CD8-positive, alpha-beta memory T cell (primary cell): ENCODE measurements at regions not wholly inside any gene's neighbourhood (a gene's known extent, or its start where the extent isn't known, plus 50 kb on each side); places are given as distances from the start of the nearest gene placed in this dataset.
"Not testable (repeated sequence)": the region's sequence is repeated elsewhere in the genome, so short reads cannot be mapped to it uniquely, and the experiment has no call there.

Experiments used
- CTCF ChIA-PET: fragments of 350-600 bp; sonication (Branson Sonifier 250); formaldehyde crosslinking; loops from one replicate; lab custom pipeline; 2021; ENCODE audit warnings: antibody characterized with exemption; lab: Charles Lee
- POLR2A ChIA-PET: fragments of 350-600 bp; sonication (Branson Sonifier 250); formaldehyde crosslinking; loops from one replicate; lab custom pipeline; 2021; ENCODE audit warnings: antibody characterized with exemption; lab: Charles Lee
- DNase-seq, 5 donors: peaks; one replicate each; pipeline versions ENCODE4 v3.0.0 to v3.0.0-alpha.2; 2020 to 2022; ENCODE audit warnings: mixed read lengths in 1 of 5
- H3K27ac ChIP-seq: one replicate; pipeline ENCODE4 v1.7.0; 2013; ENCODE audit warnings: low read depth, mild to moderate bottlenecking, low read length, moderate library complexity
- H3K27me3 ChIP-seq: 2 replicates; pipeline ENCODE4 v1.7.0; 2013; ENCODE audit warnings: low read length, mild to moderate bottlenecking; ENCODE audit not compliant: insufficient read depth, poor library complexity, severe bottlenecking
- H3K36me3 ChIP-seq: 2 replicates; pipeline ENCODE4 v1.7.0; 2013; ENCODE audit warnings: mild to moderate bottlenecking, low read length, moderate library complexity; ENCODE audit not compliant: insufficient read depth
- H3K4me1 ChIP-seq: 2 replicates; pipeline ENCODE4 v1.7.0; 2013; ENCODE audit warnings: mild to moderate bottlenecking, low read length, moderate library complexity; ENCODE audit not compliant: insufficient read depth
- H3K4me3 ChIP-seq: 2 replicates; pipeline ENCODE4 v1.7.0; 2013; ENCODE audit warnings: mild to moderate bottlenecking, low read length
- H3K9me3 ChIP-seq: 2 replicates; pipeline ENCODE4 v1.7.0; 2013; ENCODE audit warnings: mild to moderate bottlenecking, low read length
- H3K27ac Mint-ChIP-seq, 8 donors: one replicate each; pipeline ENCODE4 v1.8.0; 2020 to 2021; ENCODE audit warnings: mixed read lengths in 8 of 8, mild to moderate bottlenecking in 6 of 8, inconsistent platforms in 3 of 8, moderate library complexity in 3 of 8
- H3K27me3 Mint-ChIP-seq, 2 donors: one replicate each; pipeline ENCODE4 v1.8.0; 2020 to 2021; ENCODE audit warnings: mixed read lengths in 2 of 2, mild to moderate bottlenecking in 1 of 2, moderate library complexity in 1 of 2
- H3K36me3 Mint-ChIP-seq, 3 donors: one replicate each; pipeline ENCODE4 v1.8.0; 2020 to 2021; ENCODE audit warnings: mixed read lengths in 3 of 3, inconsistent platforms in 1 of 3, mild to moderate bottlenecking in 1 of 3
- H3K4me1 Mint-ChIP-seq, 3 donors: one replicate each; pipeline ENCODE4 v1.8.0; 2020 to 2021; ENCODE audit warnings: mixed read lengths in 3 of 3, inconsistent platforms in 1 of 3, mild to moderate bottlenecking in 1 of 3
- H3K4me3 Mint-ChIP-seq, 7 donors: one replicate each; pipeline ENCODE4 v1.8.0; 2020 to 2021; ENCODE audit warnings: mixed read lengths in 7 of 7, mild to moderate bottlenecking in 6 of 7, moderate library complexity in 4 of 7, inconsistent platforms in 2 of 7
- H3K9me3 Mint-ChIP-seq, 5 donors: one replicate each; pipeline ENCODE4 v1.8.0; 2020 to 2022; ENCODE audit warnings: mixed read lengths in 5 of 5, mild to moderate bottlenecking in 3 of 5, moderate library complexity in 2 of 5, inconsistent platforms in 1 of 5

DNA sequence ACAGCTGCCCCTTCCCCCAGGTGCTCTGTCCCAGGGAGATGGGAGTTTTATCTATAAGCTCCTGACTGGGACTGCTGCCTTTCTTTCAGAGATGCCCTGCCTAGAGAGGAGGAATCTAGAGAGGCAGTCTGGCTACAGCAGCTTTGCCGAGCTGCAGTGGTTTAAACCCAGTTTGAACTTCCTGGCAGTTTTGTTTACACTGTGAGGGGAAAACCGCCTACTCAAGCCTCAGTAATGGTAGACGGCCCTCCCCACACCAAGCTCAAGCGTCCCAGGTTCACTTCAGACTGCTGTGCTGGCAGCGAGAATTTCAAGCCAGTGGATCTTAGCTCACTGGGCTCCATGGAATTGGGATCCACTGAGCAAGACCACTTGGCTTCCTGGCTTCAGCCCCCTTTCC lies 303.6 kb downstream of the ZIC1 start:
- H3K27ac Mint-ChIP-seq, H3K36me3 Mint-ChIP-seq, H3K27me3 ChIP-seq, H3K9me3 ChIP-seq, H3K4me3 ChIP-seq, H3K4me1 Mint-ChIP-seq, H3K4me1 ChIP-seq, H3K27ac ChIP-seq, H3K4me3 Mint-ChIP-seq, CTCF ChIA-PET, H3K27me3 Mint-ChIP-seq, POLR2A ChIA-PET, H3K36me3 ChIP-seq, DNase-seq: not testable (repeated sequence)
- H3K9me3 Mint-ChIP-seq = peaks cover 2 to 21% (median 8%) of the 10 kb centered on the region in 5 donors

DNA sequence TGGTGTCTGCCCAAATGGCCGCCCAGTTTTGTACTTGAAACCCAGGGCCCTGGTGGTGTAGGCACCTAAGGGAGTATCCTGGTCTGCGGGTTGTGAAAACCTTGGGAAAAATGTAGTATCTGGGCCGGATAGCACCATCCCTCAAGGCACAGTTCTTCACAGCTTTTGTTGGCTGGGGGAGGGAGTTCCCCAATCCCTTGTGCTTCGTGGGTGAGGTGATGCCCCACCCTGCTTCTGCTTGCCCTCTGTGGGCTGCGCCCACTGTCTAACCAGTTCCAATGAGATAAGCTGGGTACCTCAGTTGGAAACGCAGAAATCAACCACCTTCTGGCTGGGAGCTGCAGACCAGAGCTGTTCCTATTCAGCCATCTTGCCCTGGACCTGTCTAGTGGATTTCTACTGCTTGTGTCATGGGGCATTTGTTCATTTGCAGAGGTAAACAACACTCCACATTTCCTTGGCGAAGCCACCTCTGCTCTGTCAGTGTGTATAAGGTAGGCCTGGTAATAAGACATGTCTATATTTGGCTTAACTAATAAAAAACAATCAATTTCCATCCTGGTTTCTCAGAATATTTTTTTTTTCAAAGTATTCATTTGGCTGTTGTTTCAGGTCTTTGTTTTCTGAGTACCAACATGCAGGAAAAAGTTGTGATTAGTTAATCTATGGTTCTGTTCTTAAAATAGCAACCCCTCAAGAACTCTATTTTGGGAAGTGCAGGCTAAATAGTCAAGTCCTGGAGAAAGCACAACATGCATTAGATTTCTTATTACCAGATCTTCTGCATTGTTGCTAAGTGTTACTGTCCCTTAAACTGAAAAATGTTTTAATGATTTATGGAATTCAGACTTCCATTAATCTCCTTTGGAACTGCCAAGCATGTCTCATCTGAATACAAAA lies 304.3 kb downstream of the ZIC1 start:
- H3K27ac ChIP-seq = no peak overlapping the region
- POLR2A ChIA-PET = no interaction called here

DNA sequence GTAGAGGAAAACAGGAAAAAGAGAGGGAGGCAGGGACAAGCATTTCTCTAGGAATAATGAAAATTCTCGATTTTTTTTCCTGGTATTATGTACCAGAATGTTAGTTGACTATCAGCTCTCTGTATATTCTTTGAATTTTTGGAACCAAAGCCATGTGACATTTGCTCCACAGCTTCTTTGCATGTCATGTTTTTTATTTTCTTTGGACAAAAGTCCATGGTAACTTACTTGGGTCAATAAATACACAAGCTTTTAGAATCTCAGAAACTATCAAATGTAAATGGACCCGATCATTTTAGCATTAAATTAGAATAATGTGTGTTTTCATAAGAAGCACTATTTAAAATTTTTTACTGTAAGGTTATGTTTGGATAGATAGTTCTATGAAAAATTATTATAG lies 320.5 kb downstream of the ZIC1 start:
- Mint-ChIP-seq H3K27ac (no peak overlapping the region), H3K36me3 (no peaks in the 10 kb centered on the region), H3K9me3 (peaks cover 0 to 8% (median 8%) of the 10 kb centered on the region in 5 donors), H3K27me3 (no peaks in the 10 kb centered on the region), H3K4me3 (no peak overlapping the region), H3K4me1 (no peaks in the 10 kb centered on the region)
- no peak overlapping the region for H3K4me3 ChIP-seq
- POLR2A ChIA-PET = no interaction called here
- no peaks in the 10 kb centered on the region for H3K9me3 ChIP-seq
- H3K36me3 ChIP-seq = no peaks in the 10 kb centered on the region
- H3K27me3 ChIP-seq = no peaks in the 10 kb centered on the region
- CTCF ChIA-PET = no interaction called here
- no peak overlapping the region for H3K27ac ChIP-seq
- DNase-seq = no peak
- H3K4me1 ChIP-seq = no peaks in the 10 kb centered on the region

More for the DNA sequence above, 304.3 kb downstream of the ZIC1 start:
- no peaks in the 10 kb centered on the region for H3K4me1 Mint-ChIP-seq
- no peak overlapping the region for H3K4me3 ChIP-seq
- H3K9me3 Mint-ChIP-seq = peaks cover 2 to 24% (median 5%) of the 10 kb centered on the region in 5 donors
- CTCF ChIA-PET = no interaction called here
- no peaks in the 10 kb centered on the region for H3K9me3 ChIP-seq
- H3K27ac Mint-ChIP-seq = no peak overlapping the region
- no peaks in the 10 kb centered on the region for H3K27me3 ChIP-seq
- no peaks in the 10 kb centered on the region for H3K36me3 Mint-ChIP-seq
- no peaks in the 10 kb centered on the region for H3K36me3 ChIP-seq
- H3K27me3 Mint-ChIP-seq = no peaks in the 10 kb centered on the region
- no peak overlapping the region for H3K4me3 Mint-ChIP-seq
- no peaks in the 10 kb centered on the region for H3K4me1 ChIP-seq
- no peak for DNase-seq

DNA sequence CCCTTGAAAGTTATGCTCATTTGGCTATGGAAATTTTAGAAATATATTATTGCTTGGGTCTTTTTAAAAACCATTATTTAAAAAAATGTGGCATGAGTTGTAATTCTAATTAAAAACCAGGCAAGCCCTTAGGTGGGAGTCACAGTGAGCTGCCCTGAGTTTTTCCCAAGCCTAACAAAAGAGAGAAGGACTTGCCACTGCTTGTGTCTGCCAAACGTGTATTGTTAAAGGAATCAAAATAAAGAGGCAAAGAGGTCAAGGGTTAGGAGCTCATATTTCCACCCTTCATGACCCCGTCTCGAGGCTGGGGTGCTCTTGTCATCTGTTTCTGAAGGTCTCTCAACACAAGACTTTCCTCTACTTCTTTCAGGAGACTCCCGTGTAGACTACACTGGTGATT lies 321.1 kb downstream of the ZIC1 start:
- no peak overlapping the region for H3K4me3 ChIP-seq
- no peaks in the 10 kb centered on the region for H3K27me3 ChIP-seq
- H3K36me3 ChIP-seq = no peaks in the 10 kb centered on the region
- H3K27me3 Mint-ChIP-seq = no peaks in the 10 kb centered on the region
- no peaks in the 10 kb centered on the region for H3K9me3 ChIP-seq
- H3K4me1 Mint-ChIP-seq = no peaks in the 10 kb centered on the region
- POLR2A ChIA-PET = no interaction called here
- H3K9me3 Mint-ChIP-seq = peaks cover 0 to 8% (median 3%) of the 10 kb centered on the region in 5 donors
- H3K27ac Mint-ChIP-seq = no peak overlapping the region
- no peaks in the 10 kb centered on the region for H3K4me1 ChIP-seq
- no peaks in the 10 kb centered on the region for H3K36me3 Mint-ChIP-seq
- DNase-seq = no peak
- CTCF ChIA-PET = no interaction called here
- no peak overlapping the region for H3K4me3 Mint-ChIP-seq
- no peak overlapping the region for H3K27ac ChIP-seq

DNA sequence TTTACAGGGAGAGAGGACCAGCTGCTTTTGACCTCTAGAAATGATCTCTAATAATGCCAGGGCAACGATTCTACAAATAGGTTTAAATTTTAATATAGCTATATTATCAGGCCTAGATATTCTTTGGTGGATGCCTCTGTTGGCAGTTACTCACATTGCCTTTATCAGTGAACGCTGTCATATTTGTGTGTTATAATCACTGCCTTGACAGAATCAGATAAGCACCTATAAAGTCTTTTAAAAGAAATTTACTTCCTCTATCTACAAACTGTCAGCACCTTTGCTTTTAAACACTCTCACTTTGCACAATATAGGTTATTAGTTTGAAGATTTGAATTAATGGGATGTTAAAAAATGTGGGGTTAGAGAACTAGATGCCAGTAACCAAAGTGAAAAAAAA lies 324.1 kb downstream of the ZIC1 start:
- no peaks in the 10 kb centered on the region for H3K27me3 Mint-ChIP-seq
- no peak for DNase-seq
- no peak overlapping the region for H3K4me3 Mint-ChIP-seq
- ChIA-PET POLR2A (no interaction called here), CTCF (no interaction called here)
- H3K9me3 ChIP-seq = no peaks in the 10 kb centered on the region
- H3K36me3 ChIP-seq = no peaks in the 10 kb centered on the region
- peaks cover 0 to 5% (median 3%) of the 10 kb centered on the region in 5 donors for H3K9me3 Mint-ChIP-seq
- H3K4me1 ChIP-seq = no peaks in the 10 kb centered on the region
- H3K36me3 Mint-ChIP-seq = no peaks in the 10 kb centered on the region
- no peak overlapping the region for H3K27ac ChIP-seq
- H3K27me3 ChIP-seq = no peaks in the 10 kb centered on the region
- no peak overlapping the region for H3K4me3 ChIP-seq
- H3K27ac Mint-ChIP-seq = no peak overlapping the region
- no peaks in the 10 kb centered on the region for H3K4me1 Mint-ChIP-seq

DNA sequence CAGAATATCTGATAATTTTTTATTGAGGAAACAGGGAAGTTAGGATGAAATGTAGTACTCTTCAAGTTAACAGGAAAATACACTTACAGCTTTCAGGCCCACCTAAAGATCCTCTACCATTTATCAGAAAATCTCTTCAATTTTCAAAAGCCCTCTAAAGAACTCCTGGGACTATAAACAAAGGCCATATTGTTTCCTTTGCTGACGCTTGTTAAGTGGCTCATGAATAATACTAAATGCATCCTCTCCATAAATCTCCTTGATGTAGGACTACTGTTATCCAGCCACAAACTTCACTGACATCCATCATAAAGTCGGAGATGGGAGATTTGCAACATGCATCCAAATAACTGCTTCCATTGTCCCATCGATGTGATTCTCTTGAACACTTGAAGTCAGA lies 326.5 kb downstream of the ZIC1 start:
- no peaks in the 10 kb centered on the region for H3K27me3 Mint-ChIP-seq
- Histone ChIP-seq H3K36me3 (no peaks in the 10 kb centered on the region), H3K4me1 (no peaks in the 10 kb centered on the region), H3K27me3 (no peaks in the 10 kb centered on the region), H3K9me3 (no peaks in the 10 kb centered on the region), H3K4me3 (no peak overlapping the region), H3K27ac (no peak overlapping the region)
- POLR2A ChIA-PET = no interaction called here
- no peak for DNase-seq
- H3K36me3 Mint-ChIP-seq = no peaks in the 10 kb centered on the region
- CTCF ChIA-PET = no interaction called here
- H3K27ac Mint-ChIP-seq = no peak overlapping the region
- no peak overlapping the region for H3K4me3 Mint-ChIP-seq
- no peaks in the 10 kb centered on the region for H3K4me1 Mint-ChIP-seq
- peaks cover 0 to 11% (median 2%) of the 10 kb centered on the region in 5 donors for H3K9me3 Mint-ChIP-seq

DNA sequence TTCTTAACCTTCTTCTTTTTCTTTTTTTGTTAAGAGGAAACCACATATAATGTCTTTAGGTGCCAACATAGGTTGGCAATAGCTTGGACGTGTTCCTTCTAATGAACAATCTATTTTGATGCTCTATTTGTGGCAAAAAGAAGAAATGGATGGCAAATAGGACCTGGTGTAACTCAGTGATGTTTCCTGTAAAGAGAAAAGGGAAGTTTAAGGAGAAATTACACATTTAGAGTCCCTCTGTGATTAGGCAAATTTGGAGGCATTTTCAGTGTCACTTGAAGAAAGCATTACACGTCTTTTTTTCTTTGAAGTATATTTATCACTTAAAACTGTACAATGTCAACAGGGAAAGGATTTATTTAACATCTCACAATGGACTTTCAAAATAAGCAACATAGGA lies 327.1 kb downstream of the ZIC1 start:
- Mint-ChIP-seq H3K4me1 (no peaks in the 10 kb centered on the region), H3K9me3 (peaks cover 0 to 12% (median 2%) of the 10 kb centered on the region in 5 donors), H3K27me3 (no peaks in the 10 kb centered on the region), H3K36me3 (no peaks in the 10 kb centered on the region), H3K4me3 (no peak overlapping the region), H3K27ac (no peak overlapping the region)
- H3K27ac ChIP-seq = no peak overlapping the region
- no peaks in the 10 kb centered on the region for H3K27me3 ChIP-seq
- CTCF ChIA-PET = no interaction called here
- no peaks in the 10 kb centered on the region for H3K36me3 ChIP-seq
- no peaks in the 10 kb centered on the region for H3K4me1 ChIP-seq
- H3K4me3 ChIP-seq = no peak overlapping the region
- POLR2A ChIA-PET = no interaction called here
- no peak for DNase-seq
- H3K9me3 ChIP-seq = no peaks in the 10 kb centered on the region

DNA sequence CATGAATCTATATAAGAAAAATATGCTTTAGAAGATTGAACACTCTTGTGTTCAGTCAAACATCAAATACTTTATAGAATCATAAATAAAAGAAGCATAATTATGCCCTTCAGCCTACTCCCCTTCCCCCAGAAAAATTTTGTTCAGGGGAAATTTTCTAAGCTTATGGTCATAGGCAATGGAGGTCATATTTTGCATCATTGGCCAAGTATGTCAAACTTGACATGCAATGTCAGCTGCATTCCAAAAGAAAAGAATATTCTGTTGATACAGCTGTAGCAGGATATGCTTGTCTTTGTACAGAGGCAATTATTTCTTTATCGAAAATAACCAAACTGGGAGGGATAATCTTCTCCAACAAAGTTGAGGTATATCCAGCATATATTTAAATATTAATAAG lies 328.2 kb downstream of the ZIC1 start:
- Mint-ChIP-seq H3K9me3 (peaks cover 0 to 15% (median 1%) of the 10 kb centered on the region in 5 donors), H3K27me3 (no peaks in the 10 kb centered on the region), H3K27ac (no peak overlapping the region), H3K36me3 (no peaks in the 10 kb centered on the region), H3K4me3 (no peak overlapping the region), H3K4me1 (no peaks in the 10 kb centered on the region)
- Histone ChIP-seq H3K36me3 (no peaks in the 10 kb centered on the region), H3K27me3 (no peaks in the 10 kb centered on the region), H3K9me3 (no peaks in the 10 kb centered on the region), H3K27ac (no peak overlapping the region), H3K4me1 (no peaks in the 10 kb centered on the region), H3K4me3 (no peak overlapping the region)
- CTCF ChIA-PET = no interaction called here
- DNase-seq = no peak
- POLR2A ChIA-PET = no interaction called here
